BLaER1 treated with 17β-estradiol and CSF1 and Interleukin-3, amounts not matched to agents 10 nM and 100 nM (cell line): ENCODE measurements at regions not wholly inside any gene's neighbourhood (a gene's known extent, or its start where the extent isn't known, plus 50 kb on each side); places are given as distances from the start of the nearest gene placed in this dataset.

Source experiments
- H3K27ac ChIP-seq, 11 experiments: shearing (Covaris generic); formaldehyde crosslinking; 2 replicates each; pipeline ENCODE4 v1.8.1; 2022
- H3K27me3 ChIP-seq, 11 experiments: shearing (Covaris generic); formaldehyde crosslinking; 2 replicates each; pipeline ENCODE4 v1.8.1; 2022
- H3K36me3 ChIP-seq, 11 experiments: shearing (Covaris generic); formaldehyde crosslinking; 2 replicates each; pipeline ENCODE4 v1.8.1; 2022
- H3K4me1 ChIP-seq, 10 experiments: shearing (Covaris generic); formaldehyde crosslinking; 2 replicates each; pipeline ENCODE4 v1.8.1; 2022
- H3K4me2 ChIP-seq, 11 experiments: shearing (Covaris generic); formaldehyde crosslinking; 2 replicates each; pipeline ENCODE4 v1.8.1; 2022
- H3K4me3 ChIP-seq, 10 experiments: shearing (Covaris generic); formaldehyde crosslinking; 2 replicates each; pipeline ENCODE4 v1.8.1; 2022
- H3K9ac ChIP-seq, 11 experiments: shearing (Covaris generic); formaldehyde crosslinking; 2 replicates each; pipeline ENCODE4 v1.8.1; 2022
- H3K9me3 ChIP-seq, 11 experiments: shearing (Covaris generic); formaldehyde crosslinking; replicated peaks in 1 of 11; 2 replicates each; pipeline ENCODE4 v1.8.1; 2022
- H4K20me1 ChIP-seq, 11 experiments: shearing (Covaris generic); formaldehyde crosslinking; 2 replicates each; pipeline ENCODE4 v1.8.1; 2022
- Cebpa-rat ChIP-seq, 11 experiments: shearing (Covaris generic); IDR thresholded peaks; 2 replicates each; pipeline ENCODE4 v1.8.1; 2022

DNA sequence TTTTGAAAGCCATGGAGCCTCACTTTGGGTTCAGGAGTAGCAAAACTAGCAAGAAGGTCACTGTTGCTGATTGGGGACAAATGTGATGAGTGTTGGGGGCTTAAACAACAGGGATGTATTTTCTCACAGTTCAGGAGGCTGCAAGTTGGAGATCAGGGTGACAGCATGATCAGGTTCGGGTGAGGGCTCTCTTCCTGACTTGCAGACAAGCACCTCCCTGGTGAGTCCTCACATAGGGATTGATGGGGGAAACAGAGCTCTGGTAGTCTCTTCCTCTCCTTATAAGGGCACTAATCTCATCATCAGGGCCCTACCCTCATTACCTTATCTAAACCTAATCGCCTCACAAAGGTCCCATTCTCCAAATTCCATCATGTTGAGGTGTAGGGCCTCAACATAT is 179.2 kb downstream of the TSHZ3 start:
- Histone ChIP-seq H3K4me1 (no peaks in the 10 kb centered on the region), H3K27ac (no peak overlapping the region), H3K9ac (no peak overlapping the region), H3K4me3 (no peak overlapping the region), H3K27me3 (no peaks in the 10 kb centered on the region), H3K36me3 (no peaks in the 10 kb centered on the region), H3K9me3 (no peaks in the 10 kb centered on the region), H4K20me1 (no peaks in the 10 kb centered on the region), H3K4me2 (no peak overlapping the region)
- TF ChIP-seq Cebpa-rat (IDR thresholded peaks at IDR 0.05), result no peak

DNA sequence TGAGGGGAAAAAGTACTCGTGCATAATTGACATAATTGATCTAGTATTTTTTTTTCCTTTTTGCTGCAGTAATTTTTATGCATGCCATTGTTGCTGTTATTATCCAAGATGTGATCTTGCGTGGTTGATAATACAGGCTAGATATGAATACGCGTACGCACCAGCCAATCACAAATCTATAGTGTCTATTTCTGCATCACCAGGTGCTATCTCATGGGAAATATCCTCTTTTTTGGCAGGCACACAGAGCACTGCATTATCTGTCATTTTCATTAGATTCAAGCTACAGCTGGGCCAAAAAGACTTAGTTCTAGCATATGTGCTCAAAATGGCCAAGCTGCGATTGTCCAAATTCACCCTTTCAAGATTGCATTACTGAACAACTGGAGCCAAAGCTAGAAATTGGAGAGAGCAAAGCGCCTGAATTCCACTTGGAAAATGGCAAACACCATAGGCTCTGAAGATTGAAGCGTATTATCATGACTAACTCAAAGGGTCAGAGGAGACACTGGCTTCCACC is 181.1 kb downstream of the TSHZ3 start:
- Histone ChIP-seq H3K9ac (no peak overlapping the region), H4K20me1 (no peaks in the 10 kb centered on the region), H3K4me2 (no peak overlapping the region), H3K4me1 (no peaks in the 10 kb centered on the region), H3K27me3 (no peaks in the 10 kb centered on the region), H3K4me3 (no peak overlapping the region), H3K27ac (no peak overlapping the region), H3K36me3 (no peaks in the 10 kb centered on the region), H3K9me3 (no peaks in the 10 kb centered on the region)
- TF ChIP-seq Cebpa-rat (IDR thresholded peaks at IDR 0.05), result no peak

DNA sequence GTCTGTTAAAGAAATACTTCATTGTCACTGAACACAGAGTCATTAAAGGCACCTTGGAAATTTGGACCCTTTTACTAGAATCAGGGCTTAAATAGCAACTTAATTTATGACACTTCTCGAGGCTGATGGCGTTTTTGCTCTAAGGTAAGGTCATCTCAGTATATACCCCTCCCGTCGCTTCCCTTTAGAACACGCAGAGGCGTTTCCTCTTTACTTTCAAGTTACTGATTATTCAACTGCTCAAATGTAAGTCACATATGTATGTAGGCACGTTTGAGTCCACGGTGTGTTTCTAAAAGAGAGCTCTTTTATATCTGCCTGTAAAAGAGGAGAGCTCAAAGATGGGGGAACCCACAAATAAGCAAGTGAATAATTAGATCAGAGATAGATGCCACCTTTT is 181.5 kb downstream of the TSHZ3 start:
- no peaks in the 10 kb centered on the region for H3K9me3 ChIP-seq
- H3K4me3 ChIP-seq, result no peak overlapping the region
- H3K27ac ChIP-seq, result no peak overlapping the region
- H4K20me1 ChIP-seq, result no peaks in the 10 kb centered on the region
- no peak for TF ChIP-seq Cebpa-rat (IDR thresholded peaks at IDR 0.05)
- no peaks in the 10 kb centered on the region for H3K27me3 ChIP-seq
- H3K4me2 ChIP-seq, result no peak overlapping the region
- H3K36me3 ChIP-seq, result no peaks in the 10 kb centered on the region
- no peaks in the 10 kb centered on the region for H3K4me1 ChIP-seq
- H3K9ac ChIP-seq, result no peak overlapping the region

- TF ChIP-seq Cebpa-rat (IDR thresholded peaks at IDR 0.05), result no peak
- Histone ChIP-seq H3K4me1 (no peaks in the 10 kb centered on the region), H3K27ac (no peak overlapping the region), H3K36me3 (no peaks in the 10 kb centered on the region), H3K4me3 (no peak overlapping the region), H3K9ac (no peak overlapping the region), H3K4me2 (no peak overlapping the region), H4K20me1 (no peaks in the 10 kb centered on the region), H3K9me3 (no peaks in the 10 kb centered on the region), H3K27me3 (no peaks in the 10 kb centered on the region)
Measured at GRCh38 chr19:31166206-31166605, 183.0 kb downstream of the TSHZ3 start.

DNA sequence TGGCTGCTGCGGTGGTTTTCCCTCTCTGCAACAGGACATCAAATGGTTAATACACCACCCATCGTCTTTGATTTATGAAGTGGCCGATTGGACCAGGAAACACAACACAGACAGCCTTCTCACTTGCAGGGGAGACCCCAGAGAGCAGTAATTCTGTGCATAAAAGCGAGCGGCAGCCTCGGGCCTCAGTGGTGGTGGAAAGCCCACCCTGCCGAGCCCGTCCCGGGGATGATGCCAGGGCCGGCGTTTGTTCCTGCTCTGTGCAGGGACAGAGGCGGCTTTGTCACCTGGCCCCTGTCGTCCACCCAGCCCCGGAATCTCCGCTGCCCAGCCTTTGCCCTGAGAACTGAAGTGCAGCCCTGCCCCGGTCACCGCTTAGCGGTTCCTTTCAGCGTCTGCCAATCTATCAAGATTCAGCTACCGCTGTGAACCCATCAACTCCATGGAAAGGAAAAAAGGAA is 184.4 kb downstream of the TSHZ3 start:
- no peak overlapping the region for H3K4me2 ChIP-seq
- H3K9me3 ChIP-seq, result no peaks in the 10 kb centered on the region
- no peak overlapping the region for H3K4me3 ChIP-seq
- H3K27me3 ChIP-seq, result no peaks in the 10 kb centered on the region
- no peaks in the 10 kb centered on the region for H3K36me3 ChIP-seq
- no peak for TF ChIP-seq Cebpa-rat (IDR thresholded peaks at IDR 0.05)
- no peak overlapping the region for H3K27ac ChIP-seq
- H3K9ac ChIP-seq, result no peak overlapping the region
- no peaks in the 10 kb centered on the region for H4K20me1 ChIP-seq
- no peaks in the 10 kb centered on the region for H3K4me1 ChIP-seq

DNA sequence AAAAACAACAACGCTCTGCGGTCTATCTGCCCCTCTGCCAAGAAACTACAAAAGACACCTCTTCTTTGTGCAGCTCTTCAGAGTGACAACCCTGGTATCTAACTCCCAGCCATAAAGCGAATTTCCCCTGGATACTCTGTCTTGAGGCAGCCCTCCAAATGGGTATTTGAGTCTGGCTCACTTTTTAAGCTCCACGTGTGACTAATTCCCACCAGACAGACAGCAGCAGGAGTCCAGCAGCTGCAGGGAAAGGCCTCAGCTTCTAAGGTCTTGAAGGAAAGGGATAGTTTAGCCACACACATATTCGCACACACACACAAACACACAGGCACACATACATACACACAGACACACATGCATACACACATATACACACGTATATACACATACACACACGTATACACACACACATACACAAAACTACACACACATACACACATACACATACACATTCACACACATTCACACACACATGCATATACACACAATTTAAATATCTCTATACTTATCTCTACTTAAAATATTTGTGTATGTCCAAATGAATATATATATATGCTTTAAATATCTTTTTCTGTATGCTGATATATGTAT is 188.8 kb downstream of the TSHZ3 start:
- Histone ChIP-seq H3K36me3 (no peaks in the 10 kb centered on the region), H3K27me3 (no peaks in the 10 kb centered on the region)

DNA sequence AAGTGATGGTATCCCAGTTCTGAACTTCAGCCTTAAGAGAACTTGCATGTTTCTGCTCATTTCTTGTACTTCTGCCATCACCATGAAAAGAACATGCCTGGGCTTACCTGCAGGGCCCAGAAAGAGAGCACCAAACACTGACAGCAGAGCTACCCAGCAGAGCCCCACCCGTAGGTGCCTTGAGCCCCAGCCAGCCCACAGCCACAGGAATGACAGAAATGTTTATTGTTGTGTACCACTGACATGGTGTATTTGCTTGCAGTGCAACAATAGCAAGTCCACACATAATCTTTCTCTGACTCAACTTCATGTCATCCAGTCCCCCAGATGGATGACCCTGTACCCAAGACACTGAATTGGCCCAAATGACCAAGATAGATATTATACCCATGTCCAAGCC is 195.2 kb downstream of the TSHZ3 start:
- no peaks in the 10 kb centered on the region; a peak in 1 of 22 replicates for H3K9me3 ChIP-seq
- H3K4me3 ChIP-seq, result no peak overlapping the region
- no peak overlapping the region for H3K9ac ChIP-seq
- H3K4me2 ChIP-seq, result no peak overlapping the region
- H3K27ac ChIP-seq, result no peak overlapping the region
- H3K4me1 ChIP-seq, result no peaks in the 10 kb centered on the region
- H3K36me3 ChIP-seq, result no peaks in the 10 kb centered on the region
- H3K27me3 ChIP-seq, result no peaks in the 10 kb centered on the region
- TF ChIP-seq Cebpa-rat (IDR thresholded peaks at IDR 0.05), result no peak
- H4K20me1 ChIP-seq, result no peaks in the 10 kb centered on the region

More for the DNA sequence above, 188.8 kb downstream of the TSHZ3 start:
- Histone ChIP-seq H3K4me2 (no peak overlapping the region), H3K4me1 (no peaks in the 10 kb centered on the region), H4K20me1 (no peaks in the 10 kb centered on the region), H3K27ac (no peak overlapping the region), H3K4me3 (no peak overlapping the region), H3K9me3 (no peaks in the 10 kb centered on the region), H3K9ac (no peak overlapping the region)
- no peak for TF ChIP-seq Cebpa-rat (IDR thresholded peaks at IDR 0.05)

GRCh38 chr19:31152906-31153305 is 196.3 kb downstream of the TSHZ3 start:
- H3K27me3 ChIP-seq, result no peaks in the 10 kb centered on the region
- no peak overlapping the region for H3K27ac ChIP-seq
- no peak overlapping the region for H3K9ac ChIP-seq
- no peaks in the 10 kb centered on the region; a peak in 1 of 22 replicates for H3K9me3 ChIP-seq
- no peak for TF ChIP-seq Cebpa-rat (IDR thresholded peaks at IDR 0.05)
- H4K20me1 ChIP-seq, result no peaks in the 10 kb centered on the region
- no peak overlapping the region for H3K4me2 ChIP-seq
- H3K4me1 ChIP-seq, result no peaks in the 10 kb centered on the region
- no peak overlapping the region for H3K4me3 ChIP-seq
- no peaks in the 10 kb centered on the region for H3K36me3 ChIP-seq

GRCh38 chr19:31149441-31149941 is 199.7 kb downstream of the TSHZ3 start:
- Histone ChIP-seq H3K27me3 (no peaks in the 10 kb centered on the region), H3K9me3 (no peaks in the 10 kb centered on the region; a peak in 1 of 22 replicates), H3K4me2 (no peak overlapping the region), H4K20me1 (no peaks in the 10 kb centered on the region; a peak in 1 of 22 replicates), H3K4me1 (peaks cover 0 to 15% (median 10%) of the 10 kb centered on the region in 10 experiments; a peak in 16 of 20 replicates), H3K36me3 (no peaks in the 10 kb centered on the region), H3K27ac (no peak overlapping the region), H3K4me3 (no peak overlapping the region), H3K9ac (no peak overlapping the region)
- no peak for TF ChIP-seq Cebpa-rat (IDR thresholded peaks at IDR 0.05)

DNA sequence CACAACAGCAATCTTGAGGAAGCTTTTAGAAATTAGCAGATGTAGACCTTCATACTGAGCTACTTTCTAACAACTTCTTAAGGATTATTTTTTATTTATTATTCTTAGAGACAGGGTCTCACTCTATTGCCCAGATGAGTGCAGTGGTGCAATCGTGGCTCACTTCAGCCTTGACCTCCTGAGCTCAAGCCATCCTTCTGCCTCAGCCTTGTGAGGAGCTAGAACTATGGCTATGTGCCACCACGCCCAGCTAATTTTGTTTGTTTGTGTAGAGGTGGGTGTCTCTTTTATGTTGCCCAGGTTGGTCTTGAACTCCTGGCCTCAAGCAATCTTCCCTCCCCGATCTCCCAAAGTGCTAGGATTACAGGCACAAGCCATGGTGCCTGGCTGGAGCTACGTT is 200.6 kb downstream of the TSHZ3 start:
- no peak for TF ChIP-seq Cebpa-rat (IDR thresholded peaks at IDR 0.05)
- H3K27ac ChIP-seq, result no peak overlapping the region

More for the DNA sequence above, 200.6 kb downstream of the TSHZ3 start:
- no peak overlapping the region for H3K4me3 ChIP-seq
- H3K9me3 ChIP-seq, result no peaks in the 10 kb centered on the region; a peak in 1 of 22 replicates
- peaks cover 0 to 15% (median 10%) of the 10 kb centered on the region in 10 experiments; a peak in 16 of 20 replicates for H3K4me1 ChIP-seq
- no peaks in the 10 kb centered on the region for H3K36me3 ChIP-seq
- no peaks in the 10 kb centered on the region for H3K27me3 ChIP-seq
- H3K4me2 ChIP-seq, result no peak overlapping the region
- no peak overlapping the region for H3K9ac ChIP-seq
- H4K20me1 ChIP-seq, result no peaks in the 10 kb centered on the region; a peak in 1 of 22 replicates
